A673 (cell line): ENCODE measurements at regions not wholly inside any gene's neighbourhood (a gene's known extent, or its start where the extent isn't known, plus 50 kb on each side); places are given as distances from the start of the nearest gene placed in this dataset.

Experiments
- BruUV-seq: library from RNA; stranded (reverse); fragments of 400-500 nt; replicated peaks from 2 replicates; lab custom pipeline; 2021; lab: Mats Ljungman, UMichigan
- CTCF ChIA-PET: fragments of 300-600 bp; sonication (Branson Sonifier 250); formaldehyde crosslinking; loops from one replicate; lab custom pipeline; 2022; ENCODE audit warnings: antibody characterized with exemption; lab: Charles Lee
- POLR2A ChIA-PET: fragments of 300-600 bp; sonication (Branson Sonifier 250); formaldehyde crosslinking; loops from one replicate; lab custom pipeline; 2022; ENCODE audit warnings: antibody characterized with exemption; ENCODE audit not compliant: low non-redundant PET; lab: Charles Lee
- DNase-seq: peaks from one replicate; pipeline ENCODE4 v3.0.0-alpha.2; 2015; ENCODE audit warnings: low spot score
- H3K27ac ChIP-seq: fragments of 200-600 bp; sonication (generic); 2 replicates; pipeline ENCODE4 v1.5.1; 2016; ENCODE audit warnings: mixed run types, low read depth, mild to moderate bottlenecking, mixed read lengths, antibody characterized with exemption, low read length; ENCODE audit not compliant: poor library complexity, severe bottlenecking
- H3K27me3 ChIP-seq: fragments of 200-600 bp; sonication (generic); replicated peaks from 2 replicates; pipeline ENCODE4 v1.6.1; 2017; ENCODE audit warnings: mixed run types, low read depth, mild to moderate bottlenecking, mixed read lengths, antibody characterized with exemption, low read length; ENCODE audit not compliant: insufficient read depth, poor library complexity
- H3K36me3 ChIP-seq: fragments of 200-600 bp; sonication (generic); 2 replicates; pipeline ENCODE4 v1.6.1; 2016; ENCODE audit warnings: mixed run types, mild to moderate bottlenecking, mixed read lengths, antibody characterized with exemption, low read length; ENCODE audit not compliant: insufficient read depth, poor library complexity, severe bottlenecking
- H3K4me1 ChIP-seq: fragments of 200-600 bp; sonication (generic); 2 replicates; pipeline ENCODE4 v1.6.1; 2017; ENCODE audit warnings: mixed run types, mild to moderate bottlenecking, mixed read lengths, antibody characterized with exemption, low read length; ENCODE audit not compliant: insufficient read depth, poor library complexity, severe bottlenecking
- H3K4me3 ChIP-seq: fragments of 200-600 bp; sonication (generic); 2 replicates; pipeline ENCODE4 v1.5.1; 2016; ENCODE audit warnings: low read depth, mixed run types, mild to moderate bottlenecking, mixed read lengths, low read length; ENCODE audit not compliant: poor library complexity, severe bottlenecking
- H3K9me3 ChIP-seq: fragments of 200-600 bp; sonication (generic); 2 replicates; pipeline ENCODE4 v1.6.1; 2016; ENCODE audit warnings: mixed run types, low read depth, mild to moderate bottlenecking, mixed read lengths, antibody characterized with exemption, low read length; ENCODE audit not compliant: poor library complexity, severe bottlenecking
- EZH2 ChIP-seq: fragments of 200-600 bp; sonication (generic); IDR thresholded peaks from 2 replicates; pipeline ENCODE4 v1.6.1; 2017; ENCODE audit warnings: borderline replicate concordance, low read depth, mild to moderate bottlenecking, mixed read lengths, antibody characterized with exemption, low read length; ENCODE audit not compliant: poor library complexity, severe bottlenecking
- intact Hi-C: fragments of 100-400 bp; cut with micrococcal nuclease; formaldehyde crosslinking; loops from one replicate; pipeline ENCODE4 v1.10.0; 2022; ENCODE audit not compliant: unreplicated experiment
- TF ChIP-seq, protein P1 (sequence below): fragments of 300-800, 200-600 bp; sonication (generic); conservative IDR thresholded peaks from 2 replicates; pipeline ENCODE4 v1.5.1; 2017; ENCODE audit warnings: low read depth, mild to moderate bottlenecking, antibody characterized with exemption, low read length, moderate library complexity, mixed read lengths

DNA sequence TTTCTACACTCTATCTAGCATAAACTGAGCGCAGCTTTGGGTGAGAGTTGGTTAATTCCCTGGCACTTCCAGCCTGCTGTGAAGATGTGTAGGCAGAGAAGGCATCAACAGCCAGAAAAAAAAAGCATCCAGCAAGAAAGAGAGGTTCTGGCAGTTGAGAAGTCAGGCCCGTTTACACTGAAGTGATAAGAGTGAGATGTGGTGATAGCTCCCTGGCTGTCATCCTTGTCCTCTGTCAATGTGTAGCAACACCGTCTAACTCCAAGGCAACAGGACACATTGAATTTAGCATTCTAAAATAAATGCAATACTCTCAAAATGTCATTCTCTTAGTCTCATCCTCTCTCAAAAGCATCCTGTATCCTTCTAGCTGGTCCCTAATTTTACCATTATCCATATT is 193.6 kb upstream of the BTBD3 start:
- TF ChIP-seq EZH2, result no peak
- TF ChIP-seq, protein P1, sequence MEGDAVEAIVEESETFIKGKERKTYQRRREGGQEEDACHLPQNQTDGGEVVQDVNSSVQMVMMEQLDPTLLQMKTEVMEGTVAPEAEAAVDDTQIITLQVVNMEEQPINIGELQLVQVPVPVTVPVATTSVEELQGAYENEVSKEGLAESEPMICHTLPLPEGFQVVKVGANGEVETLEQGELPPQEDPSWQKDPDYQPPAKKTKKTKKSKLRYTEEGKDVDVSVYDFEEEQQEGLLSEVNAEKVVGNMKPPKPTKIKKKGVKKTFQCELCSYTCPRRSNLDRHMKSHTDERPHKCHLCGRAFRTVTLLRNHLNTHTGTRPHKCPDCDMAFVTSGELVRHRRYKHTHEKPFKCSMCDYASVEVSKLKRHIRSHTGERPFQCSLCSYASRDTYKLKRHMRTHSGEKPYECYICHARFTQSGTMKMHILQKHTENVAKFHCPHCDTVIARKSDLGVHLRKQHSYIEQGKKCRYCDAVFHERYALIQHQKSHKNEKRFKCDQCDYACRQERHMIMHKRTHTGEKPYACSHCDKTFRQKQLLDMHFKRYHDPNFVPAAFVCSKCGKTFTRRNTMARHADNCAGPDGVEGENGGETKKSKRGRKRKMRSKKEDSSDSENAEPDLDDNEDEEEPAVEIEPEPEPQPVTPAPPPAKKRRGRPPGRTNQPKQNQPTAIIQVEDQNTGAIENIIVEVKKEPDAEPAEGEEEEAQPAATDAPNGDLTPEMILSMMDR, result no peak
- H3K4me3 ChIP-seq, result no peak overlapping the region
- no peaks in the 10 kb centered on the region for H3K4me1 ChIP-seq
- POLR2A ChIA-PET, result no interaction called here
- no peak for DNase-seq
- H3K27ac ChIP-seq, result no peak overlapping the region
- H3K27me3 ChIP-seq, result peaks cover 4% of the 10 kb centered on the region
- CTCF ChIA-PET, result no interaction called here
- no peaks in the 10 kb centered on the region for H3K36me3 ChIP-seq
- no TSS peak for BruUV-seq
- intact Hi-C loops, result no loop called here
- no peaks in the 10 kb centered on the region for H3K9me3 ChIP-seq

DNA sequence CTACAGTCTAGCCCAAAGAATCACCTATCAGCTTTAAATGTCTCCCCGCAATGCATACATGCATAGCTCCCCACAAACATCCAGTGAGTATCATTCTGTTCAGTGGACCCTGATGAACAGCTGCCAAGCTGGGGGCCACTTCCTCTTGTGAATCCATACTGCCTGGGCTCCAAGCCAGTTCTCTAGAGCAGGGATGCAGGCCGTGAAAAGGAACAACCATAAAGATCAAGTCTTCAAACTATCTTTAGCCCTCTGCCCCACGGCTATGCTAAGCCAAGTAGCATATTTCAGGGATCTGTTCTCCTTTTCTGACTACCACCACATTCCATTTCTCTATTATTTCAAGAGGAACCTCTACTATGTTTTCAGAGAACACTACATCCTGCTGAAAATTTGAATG is 191.7 kb upstream of the BTBD3 start:
- Histone ChIP-seq H3K4me3 (no peak overlapping the region), H3K9me3 (no peaks in the 10 kb centered on the region), H3K4me1 (no peaks in the 10 kb centered on the region), H3K27ac (no peak overlapping the region), H3K27me3 (no peaks in the 10 kb centered on the region), H3K36me3 (no peaks in the 10 kb centered on the region)
- TF ChIP-seq, protein P1, result no peak
- TF ChIP-seq EZH2, result no peak
- ChIA-PET POLR2A (no interaction called here), CTCF (no interaction called here)
- no peak for DNase-seq
- intact Hi-C loops, result no loop called here
- no TSS peak for BruUV-seq

DNA sequence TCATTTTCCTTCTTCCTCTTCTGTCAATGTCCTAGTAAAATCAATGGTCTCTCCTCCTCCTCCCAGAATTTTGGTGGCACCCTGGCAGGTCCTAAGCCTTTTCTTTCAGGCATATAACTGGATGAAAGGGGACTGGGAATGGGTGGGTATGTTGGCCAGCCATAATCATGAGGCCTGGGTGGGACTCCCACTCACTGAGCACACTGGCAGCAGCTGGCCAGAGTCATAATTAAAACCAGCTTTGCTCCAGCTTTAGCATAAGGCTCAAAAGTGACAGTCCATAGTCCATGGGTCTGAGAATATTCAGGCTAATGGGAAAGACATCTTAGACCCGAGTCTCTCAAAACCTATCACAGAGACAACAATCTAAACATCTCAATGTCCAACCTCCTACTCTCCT is 190.0 kb upstream of the BTBD3 start:
- no peak for DNase-seq
- intact Hi-C loops, result no loop called here
- Histone ChIP-seq H3K4me1 (no peaks in the 10 kb centered on the region), H3K36me3 (no peaks in the 10 kb centered on the region), H3K27me3 (no peaks in the 10 kb centered on the region), H3K9me3 (no peaks in the 10 kb centered on the region), H3K4me3 (no peak overlapping the region), H3K27ac (no peak overlapping the region)
- ChIA-PET CTCF (no interaction called here), POLR2A (no interaction called here)
- TF ChIP-seq, protein P1, result no peak
- no peak for TF ChIP-seq EZH2
- BruUV-seq, result no TSS peak
